GM23338 (cell line): ENCODE measurements at regions not wholly inside any gene's neighbourhood (a gene's known extent, or its start where the extent isn't known, plus 50 kb on each side); places are given as distances from the start of the nearest gene placed in this dataset.

ENCODE experiments used
- CREB1 ChIP-seq: fragments of 250-450 bp; sonication (Bioruptor Pico); IDR thresholded peaks from 2 replicates; pipeline ENCODE4 v1.5.0; 2020; ENCODE audit warnings: low read depth, mild to moderate bottlenecking, moderate library complexity
- EZH2 ChIP-seq: fragments of 200-600 bp; sonication (generic); IDR thresholded peaks from one replicate; pipeline ENCODE4 v1.8.0; 2017; ENCODE audit warnings: antibody characterized with exemption, mild to moderate bottlenecking, low read depth; ENCODE audit not compliant: unreplicated experiment
- EZH2phosphoT487 ChIP-seq: fragments of 200-600 bp; sonication (generic); IDR thresholded peaks from one replicate; pipeline ENCODE4 v1.8.1; 2018; ENCODE audit warnings: antibody characterized with exemption; ENCODE audit not compliant: unreplicated experiment
- JUNB ChIP-seq: IDR thresholded peaks from one replicate; pipeline ENCODE4 v1.6.1; 2016; ENCODE audit warnings: antibody characterized with exemption; ENCODE audit not compliant: unreplicated experiment
- NANOG ChIP-seq: IDR thresholded peaks from 2 replicates; pipeline ENCODE4 v1.6.1; 2016; ENCODE audit warnings: antibody characterized with exemption, borderline replicate concordance
- POLR2AphosphoS5 ChIP-seq: IDR thresholded peaks from 2 replicates; pipeline ENCODE4 v1.6.1; 2016; ENCODE audit warnings: antibody characterized with exemption, low read depth
- REST ChIP-seq: IDR thresholded peaks from one replicate; pipeline ENCODE4 v1.6.1; 2018; ENCODE audit warnings: antibody characterized with exemption; ENCODE audit not compliant: unreplicated experiment
- STAT1 ChIP-seq: IDR thresholded peaks from one replicate; pipeline ENCODE4 v1.6.1; 2016; ENCODE audit warnings: antibody characterized with exemption; ENCODE audit not compliant: unreplicated experiment
- ZNF114 ChIP-seq: fragments of 250-450 bp; sonication (Bioruptor Pico); IDR thresholded peaks from 2 replicates; pipeline ENCODE4 v1.5.0; 2020; ENCODE audit warnings: mild to moderate bottlenecking, moderate library complexity
- ZNF331 ChIP-seq: fragments of 250-450 bp; sonication (Bioruptor Pico); IDR thresholded peaks from 2 replicates; pipeline ENCODE4 v1.5.0; 2020; ENCODE audit warnings: low read depth, mild to moderate bottlenecking, moderate library complexity
- TF ChIP-seq, protein P1 (sequence below), 2 experiments: fragments of 200-600 bp in 1 of 2; sonication (generic) in 1 of 2; conservative IDR thresholded peaks; 2 replicates each; pipeline versions ENCODE4 v1.5.1 to v1.6.1; 2016 to 2017; ENCODE audit warnings: antibody characterized with exemption in 2 of 2, low read depth in 2 of 2, mild to moderate bottlenecking in 2 of 2, moderate library complexity in 1 of 2
- TF ChIP-seq, protein P2 (sequence below): IDR thresholded peaks from 2 replicates; pipeline ENCODE4 v1.6.1; 2016; ENCODE audit warnings: antibody characterized with exemption

GRCh38 chr3:182568876-182569275 is 224.4 kb upstream of the ATP11B start:
- TF ChIP-seq, protein P1, sequence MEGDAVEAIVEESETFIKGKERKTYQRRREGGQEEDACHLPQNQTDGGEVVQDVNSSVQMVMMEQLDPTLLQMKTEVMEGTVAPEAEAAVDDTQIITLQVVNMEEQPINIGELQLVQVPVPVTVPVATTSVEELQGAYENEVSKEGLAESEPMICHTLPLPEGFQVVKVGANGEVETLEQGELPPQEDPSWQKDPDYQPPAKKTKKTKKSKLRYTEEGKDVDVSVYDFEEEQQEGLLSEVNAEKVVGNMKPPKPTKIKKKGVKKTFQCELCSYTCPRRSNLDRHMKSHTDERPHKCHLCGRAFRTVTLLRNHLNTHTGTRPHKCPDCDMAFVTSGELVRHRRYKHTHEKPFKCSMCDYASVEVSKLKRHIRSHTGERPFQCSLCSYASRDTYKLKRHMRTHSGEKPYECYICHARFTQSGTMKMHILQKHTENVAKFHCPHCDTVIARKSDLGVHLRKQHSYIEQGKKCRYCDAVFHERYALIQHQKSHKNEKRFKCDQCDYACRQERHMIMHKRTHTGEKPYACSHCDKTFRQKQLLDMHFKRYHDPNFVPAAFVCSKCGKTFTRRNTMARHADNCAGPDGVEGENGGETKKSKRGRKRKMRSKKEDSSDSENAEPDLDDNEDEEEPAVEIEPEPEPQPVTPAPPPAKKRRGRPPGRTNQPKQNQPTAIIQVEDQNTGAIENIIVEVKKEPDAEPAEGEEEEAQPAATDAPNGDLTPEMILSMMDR (conservative IDR thresholded peaks at IDR 0.05; ENCODE audit: low read depth in 2 of 2), result no peak
- TF ChIP-seq REST (no peak), EZH2 (no peak), POLR2AphosphoS5 (no peak), CREB1 (CRISPR knock-in tag) (no peak), EZH2phosphoT487 (no peak), JUNB (no peak), ZNF331 (CRISPR knock-in tag) (no peak), STAT1 (no peak), ZNF114 (CRISPR knock-in tag) (no peak), NANOG (no peak)
- TF ChIP-seq, protein P2, sequence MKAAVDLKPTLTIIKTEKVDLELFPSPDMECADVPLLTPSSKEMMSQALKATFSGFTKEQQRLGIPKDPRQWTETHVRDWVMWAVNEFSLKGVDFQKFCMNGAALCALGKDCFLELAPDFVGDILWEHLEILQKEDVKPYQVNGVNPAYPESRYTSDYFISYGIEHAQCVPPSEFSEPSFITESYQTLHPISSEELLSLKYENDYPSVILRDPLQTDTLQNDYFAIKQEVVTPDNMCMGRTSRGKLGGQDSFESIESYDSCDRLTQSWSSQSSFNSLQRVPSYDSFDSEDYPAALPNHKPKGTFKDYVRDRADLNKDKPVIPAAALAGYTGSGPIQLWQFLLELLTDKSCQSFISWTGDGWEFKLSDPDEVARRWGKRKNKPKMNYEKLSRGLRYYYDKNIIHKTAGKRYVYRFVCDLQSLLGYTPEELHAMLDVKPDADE, result no peak
